Stimulated activated CD4-positive, alpha-beta T cell treated with anti-CD3 and anti-CD28 coated beads, Interleukin-12 subunit alpha, Interleukin-12 subunit beta, amount 100 ng/mL, for 24 hours (primary cell): ENCODE measurements at regions not wholly inside any gene's neighbourhood (a gene's known extent, or its start where the extent isn't known, plus 50 kb on each side); places are given as distances from the start of the nearest gene placed in this dataset.

Experiments
- DNase-seq, 2 experiments: peaks; one replicate each; pipeline ENCODE4 v3.0.0-alpha.2; 2020; ENCODE audit warnings: low read depth in 2 of 2

- DNase-seq = no peak
Measured at GRCh38 chr19:30309176-30309575, 63.0 kb upstream of the ZNF536 start.

GRCh38 chr19:30309905-30310601 lies 62.1 kb upstream of the ZNF536 start:
- DNase-seq = no peak

- no peak for DNase-seq
Measured at GRCh38 chr19:30310602-30311263, 61.5 kb upstream of the ZNF536 start.

- no peak for DNase-seq
Measured at GRCh38 chr19:30311911-30312310, 60.3 kb upstream of the ZNF536 start.

GRCh38 chr19:30312582-30313352 lies 59.4 kb upstream of the ZNF536 start:
- no peak for DNase-seq

GRCh38 chr19:30313353-30313750 lies 58.8 kb upstream of the ZNF536 start:
- DNase-seq = no peak

- DNase-seq = no peak
Measured at GRCh38 chr19:30314056-30314804, 58.0 kb upstream of the ZNF536 start.

- no peak for DNase-seq
Measured at GRCh38 chr19:30314805-30315155, 57.4 kb upstream of the ZNF536 start.

GRCh38 chr19:30315159-30315558 lies 57.0 kb upstream of the ZNF536 start:
- no peak for DNase-seq

- DNase-seq = no peak
Measured at GRCh38 chr19:30316000-30316491, 56.1 kb upstream of the ZNF536 start.

- DNase-seq = no peak
Measured at GRCh38 chr19:30316560-30317106, 55.6 kb upstream of the ZNF536 start.

GRCh38 chr19:30317403-30317802 lies 54.8 kb upstream of the ZNF536 start:
- DNase-seq = no peak

GRCh38 chr19:30318261-30318660 lies 53.9 kb upstream of the ZNF536 start:
- no peak for DNase-seq

- no peak for DNase-seq
Measured at GRCh38 chr19:30318936-30319335, 53.2 kb upstream of the ZNF536 start.

- DNase-seq = no peak
Measured at GRCh38 chr19:30319411-30319810, 52.8 kb upstream of the ZNF536 start.

- DNase-seq = no peak
Measured at GRCh38 chr19:30319876-30320275, 52.3 kb upstream of the ZNF536 start.

GRCh38 chr19:30320466-30320865 lies 51.7 kb upstream of the ZNF536 start:
- DNase-seq = no peak

GRCh38 chr19:30320916-30321315 lies 51.3 kb upstream of the ZNF536 start:
- no peak for DNase-seq
